GM23338 (cell line): ENCODE measurements at regions not wholly inside any gene's neighbourhood (a gene's known extent, or its start where the extent isn't known, plus 50 kb on each side); places are given as distances from the start of the nearest gene placed in this dataset.

Experiments used
- ATAC-seq: fragments of 200-7000 bp; cut with Tn5 transposase; 3 replicates; pipeline ENCODE4 v1.9.1; 2020
- DNase-seq: peaks from one replicate; pipeline ENCODE4 v3.0.0-alpha.2; 2015; ENCODE audit warnings: low spot score
- H2AFZ ChIP-seq: fragments of 200-600 bp; sonication (generic); 2 replicates; pipeline ENCODE4 v1.8.0; 2016; ENCODE audit warnings: antibody characterized with exemption, mild to moderate bottlenecking, moderate library complexity
- H3F3A ChIP-seq: fragments of 200-600 bp; sonication (generic); replicated peaks from 2 replicates; pipeline ENCODE4 v1.8.0; 2017; ENCODE audit warnings: antibody characterized with exemption, mixed run types, low read depth
- H3K27ac ChIP-seq: fragments of 200-600 bp; sonication (generic); 2 replicates; pipeline ENCODE4 v1.6.1; 2016; ENCODE audit warnings: low read depth
- H3K27me3 ChIP-seq: fragments of 200-600 bp; sonication (generic); 2 replicates; pipeline ENCODE4 v1.8.0; 2016; ENCODE audit warnings: mild to moderate bottlenecking, mixed run types, moderate library complexity; ENCODE audit not compliant: insufficient read depth
- H3K36me3 ChIP-seq: fragments of 200-600 bp; sonication (generic); 2 replicates; pipeline ENCODE4 v1.8.0; 2016; ENCODE audit warnings: mild to moderate bottlenecking; ENCODE audit not compliant: insufficient read depth
- H3K4me1 ChIP-seq: fragments of 200-600 bp; sonication (generic); 2 replicates; pipeline ENCODE4 v1.8.0; 2016; ENCODE audit warnings: mild to moderate bottlenecking, moderate library complexity; ENCODE audit not compliant: insufficient read depth
- H3K4me2 ChIP-seq: fragments of 200-600 bp; sonication (generic); 2 replicates; pipeline ENCODE4 v1.7.1; 2017; ENCODE audit warnings: mixed run types
- H3K4me3 ChIP-seq: fragments of 200-600 bp; sonication (generic); 2 replicates; pipeline ENCODE4 v1.6.1; 2016; ENCODE audit warnings: mixed run types
- H3K79me2 ChIP-seq: fragments of 200-600 bp; sonication (generic); replicated peaks from 2 replicates; pipeline ENCODE4 v1.8.0; 2017; ENCODE audit warnings: mild to moderate bottlenecking; ENCODE audit not compliant: insufficient read depth
- H3K9me2 ChIP-seq: fragments of 200-600 bp; sonication (generic); 2 replicates; pipeline ENCODE4 v1.8.0; 2017; ENCODE audit not compliant: insufficient read depth
- H4K20me1 ChIP-seq: fragments of 200-600 bp; sonication (generic); replicated peaks from 2 replicates; pipeline ENCODE4 v1.8.0; 2017; ENCODE audit warnings: mild to moderate bottlenecking; ENCODE audit not compliant: insufficient read depth
- H3K27ac Mint-ChIP-seq: 2 replicates; pipeline ENCODE4 v1.8.0; 2020; ENCODE audit warnings: inconsistent platforms, mild to moderate bottlenecking, moderate library complexity, mixed read lengths
- H3K27me3 Mint-ChIP-seq: 3 replicates; pipeline ENCODE4 v1.8.0; 2022; ENCODE audit warnings: low read depth, mild to moderate bottlenecking, moderate library complexity, mixed read lengths, inconsistent platforms; ENCODE audit not compliant: insufficient read depth, poor library complexity
- H3K36me3 Mint-ChIP-seq: 3 replicates; pipeline ENCODE4 v1.8.0; 2021; ENCODE audit warnings: low read depth, mild to moderate bottlenecking, inconsistent platforms, moderate library complexity, mixed read lengths
- H3K4me1 Mint-ChIP-seq: 3 replicates; pipeline ENCODE4 v1.8.0; 2020; ENCODE audit warnings: mild to moderate bottlenecking, inconsistent platforms, mixed read lengths
- H3K4me3 Mint-ChIP-seq: 3 replicates; pipeline ENCODE4 v1.8.0; 2021; ENCODE audit warnings: moderate library complexity, mild to moderate bottlenecking, inconsistent platforms, mixed read lengths
- H3K9me3 Mint-ChIP-seq: 3 replicates; pipeline ENCODE4 v1.8.0; 2020; ENCODE audit warnings: moderate library complexity, mild to moderate bottlenecking, inconsistent platforms, mixed read lengths
- NANOG ChIP-seq: IDR thresholded peaks from 2 replicates; pipeline ENCODE4 v1.6.1; 2016; ENCODE audit warnings: antibody characterized with exemption, borderline replicate concordance
- TF ChIP-seq, protein P1 (sequence below): IDR thresholded peaks from one replicate; pipeline ENCODE4 v1.6.1; 2018; ENCODE audit warnings: antibody characterized with exemption; ENCODE audit not compliant: unreplicated experiment
- TF ChIP-seq, protein P2 (sequence below): fragments of 250-450 bp; sonication (Bioruptor Pico); IDR thresholded peaks from 2 replicates; pipeline ENCODE4 v1.5.0; 2020; ENCODE audit warnings: mild to moderate bottlenecking, moderate library complexity

- no peak overlapping the region for H3K4me2 ChIP-seq
- no peaks in the 10 kb centered on the region for H3K79me2 ChIP-seq
- no peak for DNase-seq
- H3K36me3 ChIP-seq = no peaks in the 10 kb centered on the region
- H3K27me3 Mint-ChIP-seq = no peaks in the 10 kb centered on the region
- H2AFZ ChIP-seq = no peak overlapping the region
- no peaks in the 10 kb centered on the region for H3K27me3 ChIP-seq
- H3K9me3 Mint-ChIP-seq = no peaks in the 10 kb centered on the region
- no peak overlapping the region for H3K4me3 Mint-ChIP-seq
- H3K4me1 Mint-ChIP-seq = no peaks in the 10 kb centered on the region
- ATAC-seq = no peak
- H3K27ac Mint-ChIP-seq = no peak overlapping the region
- H3K27ac ChIP-seq = no peak overlapping the region
- H3F3A ChIP-seq = no peaks in the 10 kb centered on the region
- H3K4me3 ChIP-seq = no peak overlapping the region
- H3K9me2 ChIP-seq = no peaks in the 10 kb centered on the region
- H3K4me1 ChIP-seq = no peaks in the 10 kb centered on the region
- TF ChIP-seq NANOG = no peak
- TF ChIP-seq, protein P1, sequence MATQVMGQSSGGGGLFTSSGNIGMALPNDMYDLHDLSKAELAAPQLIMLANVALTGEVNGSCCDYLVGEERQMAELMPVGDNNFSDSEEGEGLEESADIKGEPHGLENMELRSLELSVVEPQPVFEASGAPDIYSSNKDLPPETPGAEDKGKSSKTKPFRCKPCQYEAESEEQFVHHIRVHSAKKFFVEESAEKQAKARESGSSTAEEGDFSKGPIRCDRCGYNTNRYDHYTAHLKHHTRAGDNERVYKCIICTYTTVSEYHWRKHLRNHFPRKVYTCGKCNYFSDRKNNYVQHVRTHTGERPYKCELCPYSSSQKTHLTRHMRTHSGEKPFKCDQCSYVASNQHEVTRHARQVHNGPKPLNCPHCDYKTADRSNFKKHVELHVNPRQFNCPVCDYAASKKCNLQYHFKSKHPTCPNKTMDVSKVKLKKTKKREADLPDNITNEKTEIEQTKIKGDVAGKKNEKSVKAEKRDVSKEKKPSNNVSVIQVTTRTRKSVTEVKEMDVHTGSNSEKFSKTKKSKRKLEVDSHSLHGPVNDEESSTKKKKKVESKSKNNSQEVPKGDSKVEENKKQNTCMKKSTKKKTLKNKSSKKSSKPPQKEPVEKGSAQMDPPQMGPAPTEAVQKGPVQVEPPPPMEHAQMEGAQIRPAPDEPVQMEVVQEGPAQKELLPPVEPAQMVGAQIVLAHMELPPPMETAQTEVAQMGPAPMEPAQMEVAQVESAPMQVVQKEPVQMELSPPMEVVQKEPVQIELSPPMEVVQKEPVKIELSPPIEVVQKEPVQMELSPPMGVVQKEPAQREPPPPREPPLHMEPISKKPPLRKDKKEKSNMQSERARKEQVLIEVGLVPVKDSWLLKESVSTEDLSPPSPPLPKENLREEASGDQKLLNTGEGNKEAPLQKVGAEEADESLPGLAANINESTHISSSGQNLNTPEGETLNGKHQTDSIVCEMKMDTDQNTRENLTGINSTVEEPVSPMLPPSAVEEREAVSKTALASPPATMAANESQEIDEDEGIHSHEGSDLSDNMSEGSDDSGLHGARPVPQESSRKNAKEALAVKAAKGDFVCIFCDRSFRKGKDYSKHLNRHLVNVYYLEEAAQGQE = no peak
- TF ChIP-seq, protein P2, sequence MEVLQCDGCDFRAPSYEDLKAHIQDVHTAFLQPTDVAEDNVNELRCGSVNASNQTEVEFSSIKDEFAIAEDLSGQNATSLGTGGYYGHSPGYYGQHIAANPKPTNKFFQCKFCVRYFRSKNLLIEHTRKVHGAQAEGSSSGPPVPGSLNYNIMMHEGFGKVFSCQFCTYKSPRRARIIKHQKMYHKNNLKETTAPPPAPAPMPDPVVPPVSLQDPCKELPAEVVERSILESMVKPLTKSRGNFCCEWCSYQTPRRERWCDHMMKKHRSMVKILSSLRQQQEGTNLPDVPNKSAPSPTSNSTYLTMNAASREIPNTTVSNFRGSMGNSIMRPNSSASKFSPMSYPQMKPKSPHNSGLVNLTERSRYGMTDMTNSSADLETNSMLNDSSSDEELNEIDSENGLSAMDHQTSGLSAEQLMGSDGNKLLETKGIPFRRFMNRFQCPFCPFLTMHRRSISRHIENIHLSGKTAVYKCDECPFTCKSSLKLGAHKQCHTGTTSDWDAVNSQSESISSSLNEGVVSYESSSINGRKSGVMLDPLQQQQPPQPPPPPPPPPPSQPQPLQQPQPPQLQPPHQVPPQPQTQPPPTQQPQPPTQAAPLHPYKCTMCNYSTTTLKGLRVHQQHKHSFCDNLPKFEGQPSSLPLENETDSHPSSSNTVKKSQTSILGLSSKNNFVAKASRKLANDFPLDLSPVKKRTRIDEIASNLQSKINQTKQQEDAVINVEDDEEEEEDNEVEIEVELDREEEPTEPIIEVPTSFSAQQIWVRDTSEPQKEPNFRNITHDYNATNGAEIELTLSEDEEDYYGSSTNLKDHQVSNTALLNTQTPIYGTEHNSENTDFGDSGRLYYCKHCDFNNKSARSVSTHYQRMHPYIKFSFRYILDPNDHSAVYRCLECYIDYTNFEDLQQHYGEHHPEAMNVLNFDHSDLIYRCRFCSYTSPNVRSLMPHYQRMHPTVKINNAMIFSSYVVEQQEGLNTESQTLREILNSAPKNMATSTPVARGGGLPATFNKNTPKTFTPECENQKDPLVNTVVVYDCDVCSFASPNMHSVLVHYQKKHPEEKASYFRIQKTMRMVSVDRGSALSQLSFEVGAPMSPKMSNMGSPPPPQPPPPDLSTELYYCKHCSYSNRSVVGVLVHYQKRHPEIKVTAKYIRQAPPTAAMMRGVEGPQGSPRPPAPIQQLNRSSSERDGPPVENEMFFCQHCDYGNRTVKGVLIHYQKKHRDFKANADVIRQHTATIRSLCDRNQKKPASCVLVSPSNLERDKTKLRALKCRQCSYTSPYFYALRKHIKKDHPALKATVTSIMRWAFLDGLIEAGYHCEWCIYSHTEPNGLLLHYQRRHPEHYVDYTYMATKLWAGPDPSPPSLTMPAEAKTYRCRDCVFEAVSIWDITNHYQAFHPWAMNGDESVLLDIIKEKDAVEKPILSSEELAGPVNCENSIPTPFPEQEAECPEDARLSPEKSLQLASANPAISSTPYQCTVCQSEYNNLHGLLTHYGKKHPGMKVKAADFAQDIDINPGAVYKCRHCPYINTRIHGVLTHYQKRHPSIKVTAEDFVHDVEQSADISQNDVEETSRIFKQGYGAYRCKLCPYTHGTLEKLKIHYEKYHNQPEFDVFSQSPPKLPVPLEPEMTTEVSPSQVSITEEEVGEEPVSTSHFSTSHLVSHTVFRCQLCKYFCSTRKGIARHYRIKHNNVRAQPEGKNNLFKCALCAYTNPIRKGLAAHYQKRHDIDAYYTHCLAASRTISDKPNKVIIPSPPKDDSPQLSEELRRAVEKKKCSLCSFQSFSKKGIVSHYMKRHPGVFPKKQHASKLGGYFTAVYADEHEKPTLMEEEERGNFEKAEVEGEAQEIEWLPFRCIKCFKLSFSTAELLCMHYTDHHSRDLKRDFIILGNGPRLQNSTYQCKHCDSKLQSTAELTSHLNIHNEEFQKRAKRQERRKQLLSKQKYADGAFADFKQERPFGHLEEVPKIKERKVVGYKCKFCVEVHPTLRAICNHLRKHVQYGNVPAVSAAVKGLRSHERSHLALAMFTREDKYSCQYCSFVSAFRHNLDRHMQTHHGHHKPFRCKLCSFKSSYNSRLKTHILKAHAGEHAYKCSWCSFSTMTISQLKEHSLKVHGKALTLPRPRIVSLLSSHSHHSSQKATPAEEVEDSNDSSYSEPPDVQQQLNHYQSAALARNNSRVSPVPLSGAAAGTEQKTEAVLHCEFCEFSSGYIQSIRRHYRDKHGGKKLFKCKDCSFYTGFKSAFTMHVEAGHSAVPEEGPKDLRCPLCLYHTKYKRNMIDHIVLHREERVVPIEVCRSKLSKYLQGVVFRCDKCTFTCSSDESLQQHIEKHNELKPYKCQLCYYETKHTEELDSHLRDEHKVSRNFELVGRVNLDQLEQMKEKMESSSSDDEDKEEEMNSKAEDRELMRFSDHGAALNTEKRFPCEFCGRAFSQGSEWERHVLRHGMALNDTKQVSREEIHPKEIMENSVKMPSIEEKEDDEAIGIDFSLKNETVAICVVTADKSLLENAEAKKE (CRISPR knock-in tag) = no peak
- H4K20me1 ChIP-seq = no peaks in the 10 kb centered on the region
- no peaks in the 10 kb centered on the region for H3K36me3 Mint-ChIP-seq
These were observed 113.7 kb upstream of the AADACL2 start for GRCh38 chr3:151620071-151620470.
